GM18517 (cell line): ENCODE measurements at regions not wholly inside any gene's neighbourhood (a gene's known extent, or its start where the extent isn't known, plus 50 kb on each side); places are given as distances from the start of the nearest gene placed in this dataset.

Experiments used
- ATAC-seq: cut with Tn5 transposase; IDR thresholded peaks from one replicate; pipeline ENCODE4 v1.9.1; 2021; ENCODE audit warnings: mild to moderate bottlenecking, moderate library complexity; ENCODE audit not compliant: unreplicated experiment

DNA sequence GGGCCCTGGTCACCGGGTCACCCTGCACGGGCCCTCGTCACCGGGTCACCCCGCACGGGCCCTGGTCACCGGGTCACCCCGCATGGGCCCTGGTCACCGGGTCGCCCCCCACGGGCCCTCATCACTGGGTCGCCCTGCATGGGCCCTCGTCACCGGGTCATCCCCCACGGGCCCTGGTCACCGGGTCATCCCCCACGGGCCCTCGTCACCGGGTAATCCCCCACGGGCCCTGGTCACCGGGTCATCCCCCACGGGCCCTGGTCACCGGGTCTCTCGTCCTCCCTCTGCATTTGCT lies 77.6 kb downstream of the RIPK4 start:
- no peak for ATAC-seq

DNA sequence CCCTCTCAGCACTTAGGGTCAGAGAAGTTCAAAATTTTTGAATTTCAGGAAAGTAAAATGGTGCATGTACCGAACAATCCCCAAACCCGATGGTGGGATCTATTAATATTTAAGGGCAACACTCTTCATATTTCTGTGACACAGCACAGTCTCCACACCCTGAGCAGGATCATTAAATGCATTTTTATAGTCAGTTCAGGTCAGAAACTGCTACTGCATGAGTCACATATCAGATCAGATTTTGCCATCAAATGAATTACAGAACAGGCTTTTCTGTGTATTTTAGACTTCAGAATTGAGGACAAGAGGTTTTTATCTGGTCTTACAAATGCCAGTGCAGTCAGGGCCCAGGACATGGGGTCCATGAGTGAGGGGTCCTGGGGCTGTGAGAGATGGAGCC lies 79.2 kb downstream of the RIPK4 start:
- no peak for ATAC-seq

DNA sequence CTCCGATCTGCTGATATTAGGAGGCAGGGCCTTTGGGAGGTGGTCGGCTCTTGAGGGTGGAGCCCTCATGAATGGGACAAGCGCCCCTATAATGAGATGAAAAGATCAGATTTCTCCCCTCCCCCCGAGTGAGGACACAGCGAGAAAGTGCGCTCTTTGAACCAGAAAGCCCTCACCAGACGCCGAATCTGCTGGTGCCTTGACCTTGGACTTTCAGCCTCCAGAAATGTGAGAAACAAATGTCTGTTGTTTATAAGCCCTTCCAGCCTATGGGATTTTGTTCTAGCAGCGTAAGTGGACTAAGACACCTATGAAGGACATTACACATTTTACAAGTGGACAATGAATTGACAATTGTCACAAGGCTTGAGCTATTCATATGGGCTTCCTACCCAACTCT lies 80.2 kb downstream of the RIPK4 start:
- ATAC-seq, result no peak

DNA sequence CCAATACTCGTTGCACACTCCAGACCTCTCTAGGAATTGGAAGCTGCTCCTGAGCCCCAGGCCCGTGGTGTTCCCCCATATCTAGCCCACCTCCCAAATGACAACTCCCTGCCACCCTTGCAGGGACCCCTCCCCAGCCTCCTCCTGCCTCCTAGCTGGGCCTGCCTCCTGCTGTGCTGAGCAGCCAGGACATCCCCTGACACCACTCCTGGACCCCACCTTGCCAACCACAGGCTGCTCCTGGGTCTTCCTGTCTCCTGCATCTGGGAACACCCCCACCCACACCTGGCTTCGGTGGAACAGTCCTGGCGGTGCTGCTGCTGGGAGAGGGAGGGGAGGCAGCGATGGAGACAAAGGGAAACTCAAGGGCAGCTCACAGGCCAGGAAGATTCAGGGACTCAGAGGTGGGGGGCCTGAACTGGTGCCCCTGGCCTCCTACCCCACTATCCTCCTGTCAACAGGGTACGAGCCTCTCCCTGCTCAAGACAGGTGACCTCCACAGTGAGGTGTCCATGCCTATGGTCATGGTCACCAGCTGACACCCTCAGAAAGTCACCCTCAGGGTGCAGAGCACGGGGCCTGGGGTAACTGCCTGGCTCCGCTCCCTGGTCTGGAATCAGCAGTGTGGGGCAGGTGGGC lies 81.2 kb downstream of the RIPK4 start:
- ATAC-seq, result no peak

DNA sequence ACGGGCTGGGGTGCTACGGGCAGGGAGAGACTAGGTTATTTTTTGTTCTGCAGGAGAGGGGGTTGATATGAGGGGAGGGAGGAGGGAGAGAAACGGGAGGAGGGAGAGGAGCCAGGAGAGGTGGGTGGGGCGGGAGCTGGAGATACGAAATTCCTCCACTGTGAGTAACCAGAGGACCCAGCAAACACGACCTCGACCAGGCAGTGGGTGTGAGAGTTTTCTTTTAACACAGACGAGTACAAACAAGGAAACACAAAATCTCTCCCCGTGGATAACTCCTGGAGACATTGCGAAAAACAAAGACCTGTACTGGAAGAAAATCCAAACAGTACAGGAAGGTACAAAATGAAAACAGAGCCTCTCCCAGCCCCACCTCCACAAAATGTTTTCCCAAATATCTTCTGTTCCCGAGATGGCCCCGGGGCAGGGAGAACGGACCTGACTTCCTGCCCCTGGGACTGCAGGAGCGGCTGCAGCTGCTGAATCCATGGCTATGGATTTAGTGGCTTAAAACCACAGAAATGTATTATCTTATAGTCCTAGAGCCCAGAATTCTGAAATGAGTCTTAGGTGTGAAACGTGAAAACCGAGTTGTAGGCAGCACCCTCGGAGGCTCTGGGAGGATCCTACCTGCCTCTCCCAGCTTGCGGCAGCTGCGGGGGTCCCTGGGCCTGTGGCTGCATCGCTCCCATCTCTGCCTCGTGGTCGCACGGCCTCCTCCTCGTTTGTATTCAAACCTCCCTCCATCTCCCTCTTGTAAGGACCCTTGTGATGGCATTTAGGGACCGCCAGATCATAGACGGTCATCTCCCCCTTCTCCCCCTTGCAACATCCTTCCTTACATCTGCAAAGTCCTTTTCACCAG lies 82.2 kb downstream of the RIPK4 start:
- no peak for ATAC-seq

DNA sequence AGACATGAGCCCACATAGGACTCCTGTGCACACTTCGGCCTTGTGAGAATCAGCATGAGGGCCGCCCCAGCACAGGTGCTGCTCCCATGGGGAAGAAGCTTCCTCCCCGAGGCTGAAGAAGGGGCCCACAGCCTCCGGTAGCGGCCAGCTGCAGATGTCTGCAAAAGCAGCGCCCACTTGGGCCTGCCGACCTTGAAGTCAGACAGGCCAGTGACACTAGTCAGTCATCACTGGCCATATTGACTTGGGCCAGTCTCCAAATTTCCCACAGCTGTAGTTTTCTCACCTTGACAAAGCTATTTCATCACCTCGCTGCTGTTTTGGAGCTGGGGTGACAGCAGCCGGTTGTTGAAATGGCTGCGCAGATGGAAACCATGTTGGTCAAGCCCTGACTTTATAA lies 83.0 kb downstream of the RIPK4 start:
- ATAC-seq, result no peak

DNA sequence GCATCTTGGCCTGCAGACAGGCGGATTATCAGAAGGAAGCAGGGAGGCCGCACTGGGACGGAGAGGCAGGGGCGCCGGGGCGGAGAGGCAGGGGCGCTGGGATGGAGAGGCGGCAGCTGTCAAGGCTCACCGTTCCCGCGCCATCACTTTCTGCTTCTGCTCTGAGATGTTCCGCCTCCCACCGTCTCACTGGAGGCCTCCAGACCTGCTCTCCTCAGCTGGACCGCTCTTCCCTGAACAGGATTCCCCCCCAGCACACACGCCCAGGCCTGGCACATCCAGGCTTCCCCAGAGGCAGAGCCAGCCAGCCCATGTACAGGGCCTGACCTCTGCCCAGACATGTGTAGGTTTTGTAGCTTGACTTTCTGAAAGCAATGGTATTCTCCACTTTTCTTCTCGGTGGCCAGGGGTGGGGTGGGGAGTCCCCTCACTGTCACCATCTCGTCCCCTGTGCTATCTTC lies 84.1 kb downstream of the RIPK4 start:
- ATAC-seq, result no peak

DNA sequence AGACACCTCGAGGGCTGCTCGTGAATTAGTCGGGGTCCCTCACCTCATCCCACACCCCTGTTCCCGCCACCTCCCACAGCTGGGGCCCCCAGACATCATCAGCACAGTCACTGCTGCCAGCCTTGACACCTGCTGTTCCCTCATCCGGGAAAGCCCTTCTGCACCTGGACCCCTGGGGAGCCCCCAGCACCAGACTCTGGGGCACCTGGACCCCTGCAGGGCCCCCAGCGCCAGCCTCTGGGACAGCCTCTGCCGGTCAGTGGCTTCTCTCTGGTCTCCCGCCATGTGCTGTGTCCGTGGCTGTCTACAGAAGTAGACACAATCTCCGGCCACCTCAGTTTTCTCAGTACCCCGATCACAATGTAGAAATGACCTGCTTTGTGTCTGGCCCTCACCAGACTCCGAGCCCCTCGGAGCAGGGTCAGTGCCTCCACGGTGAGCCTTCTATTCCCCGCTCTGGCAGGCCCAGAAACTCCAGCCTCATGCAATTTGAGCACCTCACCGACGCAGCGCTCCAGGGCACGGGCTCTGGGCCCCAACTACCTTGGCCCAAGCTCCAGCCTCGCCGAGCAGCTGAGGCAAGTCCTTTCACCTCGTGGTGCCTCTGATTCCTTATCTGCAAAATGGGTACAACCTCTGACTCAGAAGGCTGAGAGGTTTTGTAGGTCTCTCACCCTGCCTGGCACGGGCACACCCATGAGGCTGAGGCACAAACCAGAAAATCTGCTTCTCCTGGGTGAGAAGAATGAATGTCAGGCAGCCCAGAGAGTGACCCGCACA lies 84.7 kb downstream of the RIPK4 start:
- no peak for ATAC-seq

DNA sequence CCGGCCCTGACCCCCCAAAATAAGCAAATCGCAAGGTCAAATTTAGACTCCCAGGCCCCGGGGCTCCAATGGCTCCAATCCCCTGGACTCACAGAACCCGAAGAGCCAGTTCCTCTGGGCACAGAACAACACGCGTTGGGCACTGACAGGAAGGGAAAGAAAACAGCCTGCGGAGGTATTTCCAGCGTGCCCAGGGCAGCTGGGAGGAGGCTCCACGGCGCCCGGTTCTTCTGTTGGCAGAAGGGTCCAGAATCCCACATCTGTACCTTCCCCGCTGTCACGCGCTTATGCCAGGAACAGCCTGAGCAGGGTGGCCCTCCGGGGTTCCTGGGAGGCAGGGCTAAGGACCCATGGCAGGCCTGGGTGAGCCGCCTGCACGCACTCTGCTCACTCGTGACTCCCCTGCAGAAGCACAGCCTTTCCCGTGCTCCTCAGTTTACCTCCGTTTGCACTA lies 85.5 kb downstream of the RIPK4 start:
- ATAC-seq, result no peak

DNA sequence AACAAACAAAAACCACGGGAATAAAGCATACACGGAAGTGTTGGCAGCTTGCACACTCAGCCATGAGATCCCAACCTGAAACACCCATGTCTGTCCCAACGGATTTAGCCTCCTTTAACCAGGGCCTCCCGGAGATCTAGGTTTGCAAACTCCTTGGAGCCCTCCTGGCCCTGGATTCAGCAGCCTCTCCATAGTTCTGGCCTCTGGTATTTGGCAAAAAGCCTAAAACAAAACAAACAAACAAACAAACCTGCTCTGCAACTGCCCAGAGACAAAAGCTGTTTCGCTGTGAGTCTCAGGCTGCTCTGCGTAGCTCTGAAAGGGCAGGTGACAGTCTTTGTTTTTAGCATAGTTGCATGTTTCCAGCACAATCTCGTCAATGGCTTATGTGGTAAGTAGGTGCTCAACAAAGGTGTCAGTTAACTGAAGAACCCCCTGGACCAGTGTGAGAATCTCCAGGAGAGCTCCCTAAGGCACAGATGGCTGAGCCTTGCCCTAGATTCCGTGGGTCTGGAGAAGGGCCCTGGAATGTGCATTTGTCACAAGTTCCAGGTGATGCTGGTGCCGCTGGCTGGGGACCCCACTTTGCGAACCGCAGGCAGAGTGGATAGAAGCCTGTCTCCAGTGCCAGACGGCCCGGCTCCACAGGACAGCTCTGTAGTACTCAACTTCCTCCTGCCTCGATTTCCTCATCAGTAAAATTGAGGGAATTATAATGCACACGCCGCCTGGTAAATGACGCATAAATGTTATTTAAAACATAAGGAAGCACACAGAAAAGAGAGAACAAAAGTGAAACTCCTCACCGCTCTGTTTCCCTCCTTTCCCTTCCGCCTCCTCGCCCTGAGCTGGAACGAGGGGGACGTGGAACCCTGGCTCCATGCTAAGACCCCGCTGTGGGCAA lies 86.2 kb downstream of the RIPK4 start:
- ATAC-seq, result no peak

DNA sequence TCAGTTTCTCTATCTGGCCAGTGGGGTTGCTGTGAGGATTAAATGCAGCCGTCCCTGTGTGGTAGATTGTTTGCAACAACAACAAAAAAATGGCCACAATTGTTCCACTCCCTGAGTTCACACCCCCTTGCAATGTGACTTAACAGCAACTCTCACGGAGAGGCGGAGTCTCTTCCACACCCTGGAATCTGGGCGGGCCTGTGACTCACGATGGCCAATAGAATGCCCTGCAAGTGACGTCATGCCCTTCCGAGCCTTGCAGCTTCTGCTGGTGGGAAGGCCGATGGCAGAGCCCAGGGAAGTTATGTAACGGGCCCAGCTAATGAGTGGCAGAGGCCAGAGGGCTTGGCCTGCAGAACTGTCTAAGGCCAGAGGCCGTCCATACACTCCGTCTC lies 87.9 kb downstream of the RIPK4 start:
- ATAC-seq, result no peak

DNA sequence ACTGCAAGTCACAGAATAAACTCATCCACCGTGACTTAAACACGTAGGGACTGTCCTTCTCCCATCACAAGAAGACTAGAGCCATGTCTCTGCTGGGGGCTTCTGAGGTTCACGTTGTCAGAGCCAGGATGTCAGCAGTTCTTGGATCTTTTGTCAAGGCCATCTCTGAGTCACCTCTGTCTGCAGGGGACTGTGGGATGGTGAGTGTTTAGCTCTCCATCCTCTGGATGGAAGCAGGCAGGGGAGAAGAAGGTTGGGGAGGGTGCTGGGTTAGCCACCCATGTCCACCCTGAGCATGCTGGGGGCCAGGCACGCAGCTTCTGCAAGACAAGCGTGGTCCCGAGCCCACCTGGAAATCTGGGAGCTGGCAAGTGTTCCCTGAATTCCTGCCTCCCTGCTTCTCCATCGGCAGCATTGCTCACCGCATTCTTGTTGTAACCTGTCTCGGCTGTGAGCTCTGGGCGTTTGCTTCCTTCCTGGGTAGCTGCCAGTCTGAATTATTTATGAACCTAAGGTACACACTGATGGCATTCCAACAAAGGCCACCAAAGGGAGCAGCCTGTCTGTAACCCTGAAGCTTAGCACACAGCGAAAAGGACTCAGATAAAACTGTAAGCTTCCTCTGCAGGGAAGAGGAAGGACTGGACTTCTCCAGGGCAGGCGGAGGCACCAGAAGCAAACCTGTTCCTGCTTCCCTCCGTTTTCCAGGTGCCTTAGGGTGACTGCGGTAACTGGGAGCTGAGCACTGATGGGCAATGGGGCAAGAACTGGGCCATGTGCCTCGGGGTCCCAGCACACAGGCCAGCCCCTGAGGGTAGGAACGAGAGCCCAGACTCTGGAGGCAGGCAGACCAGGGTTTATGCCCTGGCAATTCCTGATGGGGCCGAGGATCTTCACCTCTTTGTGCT lies 88.6 kb downstream of the RIPK4 start:
- ATAC-seq, result no peak

DNA sequence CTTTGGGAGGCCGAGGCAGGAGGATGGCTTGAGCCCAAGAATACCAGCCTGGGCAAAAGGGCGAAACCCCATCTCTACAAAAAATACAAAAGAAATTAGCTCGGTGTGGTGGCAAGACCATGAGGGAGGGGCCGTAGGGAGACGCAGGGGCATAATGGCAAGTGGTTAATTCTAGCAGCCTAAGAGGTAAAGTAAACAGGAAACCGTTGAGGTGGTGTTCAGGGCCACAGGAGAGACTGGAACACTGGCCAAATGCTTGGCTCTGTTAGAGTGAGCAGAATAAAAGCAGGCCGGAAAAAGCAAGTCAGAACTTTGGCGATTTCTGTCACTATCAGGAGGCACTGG lies 89.2 kb downstream of the RIPK4 start:
- no peak for ATAC-seq

DNA sequence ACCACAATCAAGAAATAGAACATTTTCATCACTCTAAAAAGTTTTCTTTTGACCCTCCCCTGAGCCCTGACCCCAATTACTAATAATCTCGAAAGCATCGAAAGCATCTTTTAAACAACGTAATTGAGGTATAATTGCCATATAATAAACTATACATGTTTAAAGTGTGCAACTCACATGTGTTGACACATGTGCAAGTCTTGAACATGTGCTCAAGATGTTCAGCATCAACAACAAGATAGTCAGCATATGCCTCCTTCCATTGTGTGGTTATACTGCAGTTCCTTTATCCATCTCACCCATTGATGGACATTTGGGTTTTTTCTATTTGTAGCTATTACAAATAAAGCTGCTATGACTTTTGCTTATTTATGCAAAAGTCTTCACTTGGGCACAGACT lies 90.7 kb downstream of the RIPK4 start:
- ATAC-seq, result no peak

DNA sequence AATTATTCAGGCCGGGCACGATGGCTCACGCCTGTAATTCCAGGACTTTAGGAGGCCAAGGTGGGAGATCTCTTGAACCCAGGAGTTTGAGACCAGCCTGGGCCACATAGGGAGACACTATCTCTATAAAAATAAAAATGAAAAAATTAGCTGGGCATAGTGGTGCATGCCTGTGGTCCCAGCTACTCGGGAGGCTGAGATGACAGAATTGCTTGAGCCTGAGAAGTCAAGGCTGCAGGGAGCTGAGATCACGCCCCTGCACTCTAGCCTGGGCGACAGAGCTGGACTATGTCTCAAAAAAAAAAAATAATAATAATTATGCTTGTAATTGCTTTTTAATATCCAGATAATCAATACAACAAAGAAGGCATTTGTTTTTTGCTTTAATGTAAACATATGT lies 91.3 kb downstream of the RIPK4 start:
- no peak for ATAC-seq

DNA sequence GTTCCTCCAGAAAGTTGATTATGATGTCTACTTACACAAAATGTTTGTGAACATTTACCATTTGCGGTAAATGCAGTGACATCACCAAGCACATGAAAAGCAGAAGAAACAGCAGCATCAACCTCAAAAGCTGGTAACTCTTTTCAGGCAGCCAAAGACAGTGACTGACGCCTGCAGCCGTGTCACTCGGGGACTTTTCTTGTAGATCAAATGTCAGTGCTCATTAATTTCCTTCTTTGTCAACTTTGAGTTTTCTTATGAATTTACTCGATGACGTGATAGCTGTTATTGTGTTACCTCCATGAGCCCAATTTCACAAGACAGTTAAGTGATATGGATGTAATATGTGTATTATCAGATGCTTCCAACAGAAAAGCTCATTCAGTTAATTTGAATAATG lies 92.5 kb downstream of the RIPK4 start:
- ATAC-seq, result no peak

DNA sequence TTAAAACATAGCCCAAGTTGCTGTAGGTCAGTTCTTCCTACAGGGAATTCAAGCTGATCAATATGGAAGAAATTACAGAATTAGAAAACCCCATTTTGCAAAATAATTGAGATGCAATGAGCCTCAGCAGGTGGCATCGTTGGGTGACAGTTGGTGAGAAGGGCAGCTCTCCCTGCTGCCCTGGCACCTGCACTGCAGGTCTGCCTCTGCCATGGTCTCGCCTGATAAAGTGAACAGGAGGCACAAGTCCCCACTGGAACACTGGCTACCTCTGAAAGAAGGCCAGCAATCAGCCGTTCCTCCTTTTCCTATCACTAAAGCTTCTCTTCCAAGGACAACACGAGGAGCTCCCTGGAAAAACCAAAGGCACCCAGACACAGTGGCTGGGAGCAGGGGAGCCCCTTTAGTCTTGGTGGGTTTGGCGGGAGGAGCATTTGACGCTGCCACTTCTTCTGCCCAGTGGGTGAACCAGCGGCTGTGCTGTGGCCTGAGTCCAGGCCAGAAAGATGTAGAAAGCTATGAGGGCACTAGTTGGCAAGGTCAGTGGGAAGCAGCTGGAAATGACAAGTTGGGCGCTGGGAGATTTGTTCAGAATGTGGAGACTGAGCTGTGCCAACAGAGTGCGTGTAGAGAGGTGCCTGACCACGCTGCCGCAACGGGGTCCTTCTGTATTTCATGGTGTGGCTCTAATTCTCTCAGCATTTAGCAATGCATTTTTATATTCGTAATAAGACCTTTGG lies 93.1 kb downstream of the RIPK4 start:
- ATAC-seq, result no peak

DNA sequence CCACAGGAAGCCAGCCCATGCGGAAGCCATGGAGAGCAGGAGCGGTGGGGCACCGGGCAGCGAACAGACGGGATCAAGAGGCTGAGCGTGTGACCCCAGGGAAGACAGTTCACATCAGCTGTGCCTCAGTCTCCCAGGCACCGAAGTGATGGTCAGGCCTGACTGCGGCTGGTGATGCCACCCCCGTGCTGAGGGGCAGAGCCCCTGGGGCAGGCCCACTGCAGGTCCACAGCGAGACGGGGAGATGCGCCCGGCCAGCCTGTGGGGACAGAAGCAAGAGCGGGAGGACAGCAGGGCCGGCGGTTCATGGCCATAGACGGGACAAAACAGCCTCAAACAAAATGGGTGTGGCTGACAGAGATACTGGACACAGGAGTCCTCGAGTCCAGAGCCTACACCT lies 93.8 kb downstream of the RIPK4 start:
- ATAC-seq, result no peak

DNA sequence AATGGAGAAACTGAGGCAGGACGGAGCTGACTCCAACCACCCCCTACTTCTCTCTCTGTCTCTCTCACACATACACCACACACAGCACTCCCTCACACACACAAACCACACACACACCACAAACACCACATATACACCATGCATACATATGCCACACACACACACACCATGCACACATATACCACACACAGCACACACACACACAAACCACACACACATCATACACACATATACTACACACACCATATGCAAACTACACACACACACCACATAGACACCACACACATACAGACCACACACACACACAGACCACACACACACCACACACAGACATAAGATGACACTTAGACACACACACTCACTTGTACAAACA lies 94.3 kb downstream of the RIPK4 start:
- ATAC-seq, result no peak
